Subcutaneous abdominal adipose tissue (tissue), 5 donors: ENCODE measurements at regions not wholly inside any gene's neighbourhood (a gene's known extent, or its start where the extent isn't known, plus 50 kb on each side); places are given as distances from the start of the nearest gene placed in this dataset.

Experiments used
- H3K27ac ChIP-seq: one replicate; pipeline ENCODE4 v1.7.0; 2013; ENCODE audit warnings: low read depth, mild to moderate bottlenecking, inconsistent platforms, low read length, moderate library complexity
- H3K27me3 ChIP-seq, 5 donors: one replicate each; pipeline ENCODE4 v1.7.0; 2013; ENCODE audit warnings: low read length in 5 of 5, inconsistent platforms in 1 of 5; ENCODE audit not compliant: control insufficient read depth in 5 of 5, insufficient read depth in 4 of 5
- H3K36me3 ChIP-seq, 5 donors: one replicate each; pipeline ENCODE4 v1.7.0; 2013; ENCODE audit warnings: low read length in 5 of 5; ENCODE audit not compliant: control insufficient read depth in 5 of 5, insufficient read depth in 5 of 5
- H3K4me1 ChIP-seq, 5 donors: one replicate each; pipeline ENCODE4 v1.7.0; 2013; ENCODE audit warnings: low read length in 5 of 5, mild to moderate bottlenecking in 3 of 5, moderate library complexity in 1 of 5; ENCODE audit not compliant: control insufficient read depth in 5 of 5, insufficient read depth in 5 of 5
- H3K4me3 ChIP-seq, 5 donors: one replicate each; pipeline ENCODE4 v1.7.0; 2013; ENCODE audit warnings: low read length in 5 of 5, low read depth in 1 of 5
- H3K9ac ChIP-seq, 5 donors: one replicate each; pipeline ENCODE4 v1.7.0; 2013; ENCODE audit warnings: low read length in 5 of 5, mild to moderate bottlenecking in 4 of 5, moderate library complexity in 3 of 5
- H3K9me3 ChIP-seq, 5 donors: one replicate each; pipeline ENCODE4 v1.7.0; 2013; ENCODE audit warnings: low read length in 5 of 5; ENCODE audit not compliant: control insufficient read depth in 5 of 5
- donor health status: healthy.
- donor health status: healthy.
- donor health status: healthy.
- donor health status: healthy.
- donor health status: healthy.

- no peak overlapping the region for H3K4me3 ChIP-seq
- no peaks in the 10 kb centered on the region for H3K9me3 ChIP-seq
- no peaks in the 10 kb centered on the region for H3K36me3 ChIP-seq
- H3K27me3 ChIP-seq = peaks cover 0 to 3% (median 0%) of the 10 kb centered on the region in 5 donors
- H3K4me1 ChIP-seq = peaks cover 0 to 14% (median 5%) of the 10 kb centered on the region in 5 donors
- H3K27ac ChIP-seq = no peak overlapping the region
- no peak overlapping the region for H3K9ac ChIP-seq
Measured at GRCh38 chr2:71801556-71801955, 346.1 kb downstream of the CYP26B1 start.

GRCh38 chr2:71800851-71801250 is 346.8 kb downstream of the CYP26B1 start:
- Histone ChIP-seq H3K27ac (no peak overlapping the region), H3K9me3 (no peaks in the 10 kb centered on the region), H3K4me3 (no peak overlapping the region), H3K27me3 (peaks cover 0 to 3% (median 0%) of the 10 kb centered on the region in 5 donors), H3K9ac (no peak overlapping the region), H3K4me1 (peaks cover 1 to 17% (median 5%) of the 10 kb centered on the region in 5 donors), H3K36me3 (no peaks in the 10 kb centered on the region)

- peaks cover 1 to 17% (median 5%) of the 10 kb centered on the region in 5 donors for H3K4me1 ChIP-seq
- no peaks in the 10 kb centered on the region for H3K36me3 ChIP-seq
- H3K27ac ChIP-seq = no peak overlapping the region
Measured at GRCh38 chr2:71800106-71800809, 346.9 kb downstream of the DYSF start.

GRCh38 chr2:71799013-71799575 is 345.7 kb downstream of the DYSF start:
- Histone ChIP-seq H3K36me3 (no peaks in the 10 kb centered on the region), H3K4me3 (no peak overlapping the region), H3K27me3 (peaks cover 0 to 3% (median 0%) of the 10 kb centered on the region in 5 donors), H3K4me1 (peaks cover 1 to 18% (median 5%) of the 10 kb centered on the region in 5 donors), H3K9ac (no peak overlapping the region), H3K9me3 (no peaks in the 10 kb centered on the region), H3K27ac (no peak overlapping the region)

More at GRCh38 chr2:71800106-71800809, 346.9 kb downstream of the DYSF start:
- Histone ChIP-seq H3K9ac (no peak overlapping the region), H3K27me3 (peaks cover 0 to 3% (median 0%) of the 10 kb centered on the region in 5 donors), H3K4me3 (no peak overlapping the region), H3K9me3 (no peaks in the 10 kb centered on the region)

- no peak overlapping the region for H3K4me3 ChIP-seq
- H3K4me1 ChIP-seq = peaks cover 1 to 22% (median 5%) of the 10 kb centered on the region in 5 donors
- H3K36me3 ChIP-seq = no peaks in the 10 kb centered on the region
- no peak overlapping the region for H3K9ac ChIP-seq
- peaks cover 0 to 3% (median 0%) of the 10 kb centered on the region in 5 donors for H3K27me3 ChIP-seq
- no peak overlapping the region for H3K27ac ChIP-seq
- no peaks in the 10 kb centered on the region for H3K9me3 ChIP-seq
Measured at GRCh38 chr2:71798266-71799012, 345.1 kb downstream of the DYSF start.

GRCh38 chr2:71797035-71797810 is 343.9 kb downstream of the DYSF start:
- H3K9me3 ChIP-seq = no peaks in the 10 kb centered on the region
- H3K27me3 ChIP-seq = no peaks in the 10 kb centered on the region
- H3K4me3 ChIP-seq = no peak overlapping the region
- peaks cover 1 to 22% (median 5%) of the 10 kb centered on the region in 5 donors for H3K4me1 ChIP-seq
- H3K9ac ChIP-seq = no peak overlapping the region
- H3K27ac ChIP-seq = no peak overlapping the region
- no peaks in the 10 kb centered on the region for H3K36me3 ChIP-seq

GRCh38 chr2:71796174-71796593 is 342.8 kb downstream of the DYSF start:
- H3K27me3 ChIP-seq = no peaks in the 10 kb centered on the region
- H3K27ac ChIP-seq = no peak overlapping the region
- no peaks in the 10 kb centered on the region for H3K36me3 ChIP-seq
- peaks cover 0 to 14% (median 1%) of the 10 kb centered on the region in 5 donors for H3K4me1 ChIP-seq
- H3K9ac ChIP-seq = no peak overlapping the region
- no peaks in the 10 kb centered on the region for H3K9me3 ChIP-seq
- H3K4me3 ChIP-seq = no peak overlapping the region

GRCh38 chr2:71795486-71795885 is 342.1 kb downstream of the DYSF start:
- Histone ChIP-seq H3K27me3 (no peaks in the 10 kb centered on the region), H3K9ac (no peak overlapping the region), H3K4me1 (peaks cover 0 to 14% (median 1%) of the 10 kb centered on the region in 5 donors), H3K27ac (no peak overlapping the region), H3K9me3 (no peaks in the 10 kb centered on the region), H3K4me3 (no peak overlapping the region), H3K36me3 (no peaks in the 10 kb centered on the region)

GRCh38 chr2:71794611-71795010 is 341.2 kb downstream of the DYSF start:
- no peak overlapping the region for H3K27ac ChIP-seq

More at GRCh38 chr2:71794611-71795010, 341.2 kb downstream of the DYSF start:
- no peak overlapping the region for H3K4me3 ChIP-seq
- H3K27me3 ChIP-seq = no peaks in the 10 kb centered on the region
- H3K9me3 ChIP-seq = no peaks in the 10 kb centered on the region
- no peaks in the 10 kb centered on the region for H3K36me3 ChIP-seq
- peaks cover 0 to 14% (median 1%) of the 10 kb centered on the region in 5 donors for H3K4me1 ChIP-seq
- no peak overlapping the region for H3K9ac ChIP-seq
